ENCODE measurements at regions not wholly inside any gene's neighbourhood (a gene's known extent, or its start where the extent isn't known, plus 50 kb on each side); places are given as distances from the start of the nearest gene placed in this dataset.

DNA sequence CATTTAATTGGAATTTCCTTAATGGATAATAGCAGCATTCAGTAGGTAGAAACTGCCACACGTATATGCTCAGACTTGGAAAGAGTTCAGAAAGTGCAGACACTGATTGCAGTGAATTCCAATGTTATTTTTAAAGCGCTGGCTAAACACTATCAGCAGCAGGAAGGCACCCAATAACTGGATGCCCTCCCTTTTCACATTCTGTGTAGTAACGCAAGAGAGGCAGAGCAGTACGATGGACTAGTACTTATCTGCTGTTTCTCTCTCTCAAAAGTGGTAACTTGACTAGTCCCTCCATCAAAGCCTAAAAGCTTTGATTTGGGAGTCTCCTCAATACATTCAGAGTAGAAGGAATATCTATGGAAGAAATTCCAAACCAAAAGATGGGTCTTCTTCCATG lies 791.0 kb downstream of the TMTC2 start:
- H3K4me3 ChIP-seq (ENCODE audit: low read depth, low read length), result no peak overlapping the region
- no peak for DNase-seq (ENCODE audit: low read depth)
- TF ChIP-seq, protein P1, sequence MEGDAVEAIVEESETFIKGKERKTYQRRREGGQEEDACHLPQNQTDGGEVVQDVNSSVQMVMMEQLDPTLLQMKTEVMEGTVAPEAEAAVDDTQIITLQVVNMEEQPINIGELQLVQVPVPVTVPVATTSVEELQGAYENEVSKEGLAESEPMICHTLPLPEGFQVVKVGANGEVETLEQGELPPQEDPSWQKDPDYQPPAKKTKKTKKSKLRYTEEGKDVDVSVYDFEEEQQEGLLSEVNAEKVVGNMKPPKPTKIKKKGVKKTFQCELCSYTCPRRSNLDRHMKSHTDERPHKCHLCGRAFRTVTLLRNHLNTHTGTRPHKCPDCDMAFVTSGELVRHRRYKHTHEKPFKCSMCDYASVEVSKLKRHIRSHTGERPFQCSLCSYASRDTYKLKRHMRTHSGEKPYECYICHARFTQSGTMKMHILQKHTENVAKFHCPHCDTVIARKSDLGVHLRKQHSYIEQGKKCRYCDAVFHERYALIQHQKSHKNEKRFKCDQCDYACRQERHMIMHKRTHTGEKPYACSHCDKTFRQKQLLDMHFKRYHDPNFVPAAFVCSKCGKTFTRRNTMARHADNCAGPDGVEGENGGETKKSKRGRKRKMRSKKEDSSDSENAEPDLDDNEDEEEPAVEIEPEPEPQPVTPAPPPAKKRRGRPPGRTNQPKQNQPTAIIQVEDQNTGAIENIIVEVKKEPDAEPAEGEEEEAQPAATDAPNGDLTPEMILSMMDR (conservative IDR thresholded peaks at IDR 0.05; ENCODE audit: low read depth, low read length), result no peak

DNA sequence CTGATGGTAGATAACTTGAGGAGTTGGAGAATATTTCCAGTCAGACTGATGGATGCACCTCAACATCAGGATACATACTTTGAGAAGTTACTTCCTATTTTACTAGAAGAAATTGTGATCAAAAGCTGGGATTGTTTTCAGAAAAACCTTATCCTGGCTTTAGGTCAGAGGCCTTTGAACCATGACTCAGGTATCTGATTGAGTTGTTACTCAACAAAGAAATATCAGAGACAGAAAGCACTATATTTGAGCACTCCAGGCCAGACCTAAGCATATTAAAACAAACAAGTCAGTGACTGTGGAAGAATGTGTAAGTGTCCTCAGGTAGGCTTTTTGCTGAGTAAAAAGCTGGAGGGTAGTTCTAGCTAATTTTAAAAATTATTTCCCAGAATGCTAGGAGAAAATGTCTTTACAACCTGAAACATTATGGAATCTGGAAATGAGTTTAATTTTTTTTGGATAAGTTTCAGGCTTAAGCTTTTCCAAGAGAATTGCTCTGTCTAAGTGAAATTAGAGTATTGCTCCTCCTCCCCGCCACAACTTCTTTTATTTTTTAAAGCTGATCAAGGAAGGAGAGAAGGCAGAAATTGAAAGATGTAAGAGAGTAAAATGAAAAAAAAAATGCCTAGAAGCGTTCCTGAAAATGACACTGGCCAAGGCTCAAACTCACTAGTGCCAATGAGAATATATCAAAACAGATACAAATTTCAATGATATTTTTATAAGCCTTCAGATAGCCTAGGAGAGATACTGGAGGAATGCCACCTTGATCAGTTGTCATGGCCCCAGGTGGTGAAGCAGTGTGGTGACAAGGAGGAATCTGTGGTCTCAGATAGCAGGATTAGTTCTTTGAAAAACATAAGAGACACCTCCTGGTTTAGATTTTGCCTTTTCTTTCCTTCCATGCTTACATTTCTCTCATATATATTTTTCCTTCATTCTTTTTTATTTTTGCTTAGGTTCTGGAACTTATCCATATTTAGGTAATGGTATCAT lies 790.3 kb downstream of the TMTC2 start:
- TF ChIP-seq, protein P1 (conservative IDR thresholded peaks at IDR 0.05; ENCODE audit: low read depth, low read length), result no peak
- no peak for DNase-seq (ENCODE audit: low read depth)
- no peak overlapping the region for H3K4me3 ChIP-seq (ENCODE audit: low read depth, low read length)

DNA sequence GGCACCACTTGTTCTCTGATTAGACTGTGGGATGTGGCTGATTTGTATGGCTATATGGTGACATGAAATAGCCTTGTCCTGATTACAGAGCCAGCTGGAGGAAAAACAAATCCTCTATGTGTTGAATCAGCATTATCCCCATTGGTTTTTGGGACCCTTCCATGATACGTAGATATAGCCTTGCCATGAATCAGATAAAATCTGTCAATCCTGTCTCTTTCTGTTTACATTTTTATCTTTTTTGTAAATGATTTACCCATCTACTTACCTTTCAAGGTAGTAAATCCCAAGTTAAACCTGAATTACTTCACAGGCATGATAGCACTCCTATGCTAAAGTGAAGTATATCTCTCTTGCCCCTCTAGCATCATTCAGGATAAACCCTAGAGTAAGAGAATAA lies 789.3 kb downstream of the TMTC2 start:
- TF ChIP-seq, protein P1 (conservative IDR thresholded peaks at IDR 0.05; ENCODE audit: low read depth, low read length), result no peak
- DNase-seq (ENCODE audit: low read depth), result no peak
- H3K4me3 ChIP-seq (ENCODE audit: low read depth, low read length), result no peak overlapping the region

DNA sequence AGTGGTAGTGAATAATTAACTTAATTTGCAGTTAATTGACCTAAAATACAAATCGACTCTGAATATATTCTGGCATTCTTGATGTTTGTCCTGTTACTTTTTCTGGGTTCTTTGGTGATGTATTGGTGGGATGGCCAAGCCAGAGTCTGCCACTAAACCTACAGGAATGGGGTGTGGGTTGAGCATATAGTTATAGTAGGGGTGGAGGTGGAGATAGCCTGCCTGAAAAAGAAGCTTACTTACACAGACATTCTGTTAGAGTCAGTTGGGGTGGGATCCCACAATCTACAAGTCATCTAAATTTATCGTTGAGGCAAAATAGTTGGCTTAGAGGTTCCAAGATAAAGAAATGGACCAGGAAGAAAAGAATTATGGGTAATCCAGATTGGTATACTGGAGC lies 787.7 kb downstream of the TMTC2 start:
- no peak overlapping the region for H3K4me3 ChIP-seq (ENCODE audit: low read depth, low read length)
- TF ChIP-seq, protein P1 (conservative IDR thresholded peaks at IDR 0.05; ENCODE audit: low read depth, low read length), result no peak
- DNase-seq (ENCODE audit: low read depth), result no peak

DNA sequence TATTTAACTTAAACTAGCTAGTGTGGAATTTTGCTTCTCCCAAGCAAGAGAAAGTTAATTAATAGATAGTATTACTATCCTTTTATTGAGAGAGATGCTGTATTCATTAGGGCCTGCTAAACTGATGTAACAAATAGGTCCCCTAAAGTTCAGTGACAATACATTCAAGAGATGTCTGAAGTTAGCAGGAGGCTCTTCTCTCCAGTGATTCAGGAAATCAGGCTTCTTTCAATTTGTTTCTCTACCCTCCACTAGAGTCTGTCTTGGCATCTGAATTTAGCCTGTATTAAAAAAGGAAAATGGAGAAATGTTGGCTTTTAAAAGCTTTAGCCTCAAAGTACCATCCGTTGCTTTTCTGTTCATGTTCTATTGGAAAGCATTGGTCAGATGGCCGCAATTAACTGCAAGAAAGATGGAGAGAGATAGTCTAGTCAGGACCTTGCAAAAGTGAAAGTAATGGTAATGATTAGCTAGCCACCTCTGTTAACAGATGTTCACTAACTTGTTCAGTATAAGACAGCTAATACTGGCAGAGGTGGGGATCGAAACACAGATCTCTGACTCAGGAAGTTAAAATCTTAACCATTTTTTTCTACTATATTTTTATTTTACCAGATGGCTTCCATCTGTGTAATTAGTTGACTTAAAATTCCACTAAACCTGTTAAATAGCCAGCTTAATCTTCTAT lies 786.8 kb downstream of the TMTC2 start:
- peak overlapping the region; percentile 9 for H3K4me3 ChIP-seq (ENCODE audit: low read depth, low read length)
- peak; percentile 39 for DNase-seq (ENCODE audit: low read depth)
- TF ChIP-seq, protein P1 (conservative IDR thresholded peaks at IDR 0.05; ENCODE audit: low read depth, low read length), result no peak

DNA sequence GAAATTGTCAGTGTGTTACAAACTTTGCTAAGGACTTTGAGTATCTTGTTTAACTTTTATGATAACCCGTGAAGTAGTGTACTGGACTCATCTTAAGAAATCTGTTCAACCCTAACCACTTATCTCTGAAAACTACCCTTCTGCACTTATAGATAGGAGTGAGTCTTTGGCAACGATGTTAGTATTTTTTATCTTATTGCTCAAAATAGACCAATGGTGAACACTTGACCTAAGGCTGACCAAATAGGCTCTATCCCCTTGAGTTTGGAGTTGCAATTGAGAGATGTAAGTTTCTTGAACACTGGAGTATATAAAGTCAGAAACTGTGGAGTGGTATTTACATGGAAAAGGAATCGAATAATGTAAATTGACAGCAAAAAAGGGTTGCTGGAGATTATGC lies 786.1 kb downstream of the TMTC2 start:
- H3K4me3 ChIP-seq (ENCODE audit: low read depth, low read length), result no peak overlapping the region
- TF ChIP-seq, protein P1 (conservative IDR thresholded peaks at IDR 0.05; ENCODE audit: low read depth, low read length), result no peak
- DNase-seq (ENCODE audit: low read depth), result no peak

Data from epithelial cell of proximal tubule (primary cell).